ENCODE measurements at regions not wholly inside any gene's neighbourhood (a gene's known extent, or its start where the extent isn't known, plus 50 kb on each side); places are given as distances from the start of the nearest gene placed in this dataset.
A peak's percentile ranks its signal among the peaks of the same experiment; 100 is the strongest.

GRCh38 chr5:68911840-68912690, 181.7 kb upstream of the SLC30A5 start:
- DNase-seq, result no peak

GRCh38 chr5:68915079-68915478, 178.7 kb upstream of the SLC30A5 start:
- DNase-seq, result no peak

- DNase-seq, result no peak
Measured at GRCh38 chr5:68918306-68918705, 175.5 kb upstream of the SLC30A5 start.

- DNase-seq, result no peak
Measured at GRCh38 chr5:68919988-68920490, 173.8 kb upstream of the SLC30A5 start.

GRCh38 chr5:68920888-68921287, 172.9 kb upstream of the SLC30A5 start:
- no peak for DNase-seq

- DNase-seq, result no peak
Measured at GRCh38 chr5:68922172-68922987, 171.4 kb upstream of the SLC30A5 start.

GRCh38 chr5:68924481-68925145, 169.2 kb upstream of the SLC30A5 start:
- DNase-seq, result no peak

GRCh38 chr5:68928617-68929302, 165.1 kb upstream of the SLC30A5 start:
- DNase-seq, result no peak

- no peak for DNase-seq
Measured at GRCh38 chr5:68930139-68930538, 163.7 kb upstream of the SLC30A5 start.

GRCh38 chr5:68932830-68933434, 160.9 kb upstream of the SLC30A5 start:
- peak in 1 of 5 experiments; percentile 82 for DNase-seq

- no peak for DNase-seq
Measured at GRCh38 chr5:68942169-68942568, 151.6 kb upstream of the SLC30A5 start.

- no peak for DNase-seq
Measured at GRCh38 chr5:68946728-68947127, 147.1 kb upstream of the SLC30A5 start.

GRCh38 chr5:68947986-68948385, 145.8 kb upstream of the SLC30A5 start:
- no peak for DNase-seq

GRCh38 chr5:68949256-68949655, 144.6 kb upstream of the SLC30A5 start:
- DNase-seq, result no peak

- no peak for DNase-seq
Measured at GRCh38 chr5:68949711-68950110, 144.1 kb upstream of the SLC30A5 start.

- no peak for DNase-seq
Measured at GRCh38 chr5:68950125-68950524, 143.7 kb upstream of the SLC30A5 start.

- DNase-seq, result no peak
Measured at GRCh38 chr5:68950930-68951329, 142.9 kb upstream of the SLC30A5 start.

GRCh38 chr5:68953231-68953874, 140.5 kb upstream of the SLC30A5 start:
- DNase-seq, result no peak

- no peak for DNase-seq
Measured at GRCh38 chr5:68953875-68954617, 139.8 kb upstream of the SLC30A5 start.

GRCh38 chr5:68954618-68954910, 139.2 kb upstream of the SLC30A5 start:
- no peak for DNase-seq

- DNase-seq, result no peak
Measured at GRCh38 chr5:68957591-68957990, 136.2 kb upstream of the SLC30A5 start.
